CD4-positive, CD25-positive, alpha-beta regulatory T cell (primary cell): ENCODE measurements at regions not wholly inside any gene's neighbourhood (a gene's known extent, or its start where the extent isn't known, plus 50 kb on each side); places are given as distances from the start of the nearest gene placed in this dataset.

Source experiments
- ATAC-seq, 2 donors: fragments of 150-1000 bp; cut with Tn5 transposase; one replicate each; pipeline ENCODE4 v1.10.0; 2021; ENCODE audit warnings: low read depth in 2 of 2, moderate number of reproducible peaks in 2 of 2, moderate library complexity in 1 of 2
- DNase-seq, 3 donors: peaks; one replicate each; pipeline versions ENCODE4 v3.0.0 to v3.0.0-alpha.2; 2012 to 2022; ENCODE audit warnings: mixed read lengths in 1 of 3
- H3K27ac ChIP-seq: one replicate; pipeline ENCODE4 v1.7.0; 2013; ENCODE audit warnings: mild to moderate bottlenecking, low read length; ENCODE audit not compliant: insufficient read depth, poor library complexity, severe bottlenecking
- H3K27me3 ChIP-seq: one replicate; pipeline ENCODE4 v1.7.0; 2013; ENCODE audit warnings: low read length; ENCODE audit not compliant: control insufficient read depth, insufficient read depth
- H3K36me3 ChIP-seq: one replicate; pipeline ENCODE4 v1.7.0; 2013; ENCODE audit warnings: mild to moderate bottlenecking, low read length, moderate library complexity; ENCODE audit not compliant: control insufficient read depth, insufficient read depth
- H3K4me1 ChIP-seq: 2 replicates; pipeline ENCODE4 v1.7.0; 2013; ENCODE audit warnings: mild to moderate bottlenecking, low read length; ENCODE audit not compliant: insufficient read depth, control insufficient read depth, poor library complexity, severe bottlenecking
- H3K4me3 ChIP-seq: one replicate; pipeline ENCODE4 v1.7.0; 2013; ENCODE audit warnings: low read depth, mild to moderate bottlenecking, low read length, moderate library complexity
- H3K9me3 ChIP-seq, 2 experiments: 1 replicate in 1 of 2; 2 replicates in 1 of 2; pipeline ENCODE4 v1.7.0; 2013; ENCODE audit warnings: low read length in 2 of 2, mild to moderate bottlenecking in 1 of 2, moderate library complexity in 1 of 2; ENCODE audit not compliant: control insufficient read depth in 2 of 2
- H3K27ac Mint-ChIP-seq, 3 donors: one replicate each; pipeline ENCODE4 v1.8.0; 2020 to 2022; ENCODE audit warnings: mild to moderate bottlenecking in 3 of 3, mixed read lengths in 3 of 3, moderate library complexity in 2 of 3
- H3K27me3 Mint-ChIP-seq: one replicate; pipeline ENCODE4 v1.8.0; 2022; ENCODE audit warnings: mild to moderate bottlenecking, mixed read lengths
- H3K36me3 Mint-ChIP-seq: one replicate; pipeline ENCODE4 v1.8.0; 2020; ENCODE audit warnings: mixed read lengths
- H3K4me1 Mint-ChIP-seq, 4 donors: one replicate each; pipeline ENCODE4 v1.8.0; 2020 to 2022; ENCODE audit warnings: mixed read lengths in 4 of 4, mild to moderate bottlenecking in 1 of 4
- H3K4me3 Mint-ChIP-seq, 4 donors: one replicate each; pipeline ENCODE4 v1.8.0; 2020 to 2022; ENCODE audit warnings: mild to moderate bottlenecking in 4 of 4, mixed read lengths in 4 of 4, moderate library complexity in 3 of 4
- H3K9me3 Mint-ChIP-seq, 7 donors: one replicate each; pipeline ENCODE4 v1.8.0; 2020 to 2022; ENCODE audit warnings: mixed read lengths in 7 of 7, mild to moderate bottlenecking in 3 of 7, moderate library complexity in 2 of 7

DNA sequence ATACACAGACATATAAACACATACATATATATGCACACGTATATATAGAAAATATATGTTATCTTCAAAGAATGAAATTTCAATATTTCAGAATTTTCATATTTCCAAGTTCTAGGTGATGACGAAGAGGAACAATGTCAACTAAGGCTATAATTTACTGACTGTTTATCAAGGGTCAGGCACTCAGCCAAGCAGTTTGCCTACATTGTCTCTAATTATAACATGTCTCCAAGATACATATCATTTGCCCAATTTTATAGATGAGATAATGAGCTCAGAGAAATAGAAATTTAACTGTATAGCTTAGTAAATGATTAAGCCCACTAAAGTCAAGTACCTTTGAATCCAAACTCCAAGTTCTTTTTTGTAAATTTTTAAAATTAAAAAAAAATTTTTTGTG is 99.9 kb upstream of the PLSCR4 start:
- no peaks in the 10 kb centered on the region for H3K36me3 Mint-ChIP-seq
- no peaks in the 10 kb centered on the region for H3K27me3 Mint-ChIP-seq
- ATAC-seq (no peak), DNase-seq (no peak)
- H3K27ac ChIP-seq, result no peak overlapping the region
- H3K36me3 ChIP-seq, result no peaks in the 10 kb centered on the region
- no peaks in the 10 kb centered on the region for H3K4me1 Mint-ChIP-seq
- H3K9me3 Mint-ChIP-seq, result peaks cover 0 to 10% (median 0%) of the 10 kb centered on the region in 7 donors
- H3K27me3 ChIP-seq, result no peaks in the 10 kb centered on the region
- H3K4me3 Mint-ChIP-seq, result no peak overlapping the region
- H3K27ac Mint-ChIP-seq, result no peak overlapping the region
- H3K9me3 ChIP-seq, result peaks cover 0 to 2% of the 10 kb centered on the region in 2 experiments
- H3K4me3 ChIP-seq, result no peak overlapping the region
- no peaks in the 10 kb centered on the region for H3K4me1 ChIP-seq

DNA sequence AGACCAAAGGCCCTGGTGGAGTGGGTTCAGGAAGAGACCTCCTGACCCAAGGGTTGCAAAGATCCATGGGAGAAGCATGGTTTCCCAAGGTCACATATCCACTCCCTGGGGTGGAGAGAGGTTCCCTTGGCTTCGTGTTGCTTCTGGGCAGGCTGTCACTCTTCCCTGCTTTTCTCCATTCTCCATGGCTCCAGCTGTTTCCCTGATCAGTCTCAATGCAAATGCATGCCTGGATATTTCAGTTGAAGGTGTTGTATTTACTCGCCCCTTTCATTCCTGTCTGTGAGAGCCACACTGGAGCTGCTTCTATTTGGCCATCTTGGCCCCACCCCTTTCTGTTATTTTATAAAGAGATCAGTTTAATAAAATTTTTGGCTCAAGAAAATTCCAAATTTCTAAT is 95.0 kb upstream of the PLSCR4 start:
- DNase-seq (no peak), ATAC-seq (no peak)
- Mint-ChIP-seq H3K27ac (no peak overlapping the region), H3K36me3 (no peaks in the 10 kb centered on the region), H3K4me1 (no peaks in the 10 kb centered on the region), H3K4me3 (no peak overlapping the region), H3K27me3 (peaks cover 7% of the 10 kb centered on the region), H3K9me3 (peaks cover 0 to 5% (median 0%) of the 10 kb centered on the region in 7 donors)
- Histone ChIP-seq H3K9me3 (peaks cover 0 to 2% of the 10 kb centered on the region in 2 experiments), H3K4me1 (no peaks in the 10 kb centered on the region), H3K36me3 (no peaks in the 10 kb centered on the region), H3K27me3 (no peaks in the 10 kb centered on the region), H3K4me3 (no peak overlapping the region), H3K27ac (no peak overlapping the region)

DNA sequence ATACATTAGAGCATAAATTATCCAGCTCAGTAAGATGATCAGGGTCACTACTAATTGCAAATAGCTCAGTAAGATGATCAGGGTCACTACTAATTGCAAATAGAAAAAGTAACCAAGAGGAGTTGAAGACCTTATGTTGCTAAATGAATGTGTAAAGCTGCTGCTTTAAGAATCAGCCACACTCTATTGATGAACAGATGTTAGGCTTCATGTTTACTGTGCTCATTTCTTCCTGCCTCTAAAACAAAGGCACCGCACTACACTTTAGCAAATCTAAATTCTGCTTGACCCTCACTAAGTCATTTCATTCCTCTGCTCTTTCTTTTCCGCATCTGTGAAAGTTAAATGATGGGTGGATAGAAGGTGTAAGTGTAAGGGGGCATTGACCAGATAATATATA is 92.6 kb upstream of the PLSCR4 start:
- H3K4me3 ChIP-seq, result no peak overlapping the region
- peaks cover 0 to under 1% of the 10 kb centered on the region in 2 experiments for H3K9me3 ChIP-seq
- H3K4me1 ChIP-seq, result no peaks in the 10 kb centered on the region
- Mint-ChIP-seq H3K4me3 (no peak overlapping the region), H3K4me1 (no peaks in the 10 kb centered on the region), H3K27me3 (peaks cover 7% of the 10 kb centered on the region), H3K9me3 (peaks cover 0 to 2% (median 0%) of the 10 kb centered on the region in 7 donors), H3K27ac (no peak overlapping the region), H3K36me3 (no peaks in the 10 kb centered on the region)
- DNase-seq (no peak), ATAC-seq (no peak)
- no peak overlapping the region for H3K27ac ChIP-seq
- no peaks in the 10 kb centered on the region for H3K27me3 ChIP-seq
- no peaks in the 10 kb centered on the region for H3K36me3 ChIP-seq

DNA sequence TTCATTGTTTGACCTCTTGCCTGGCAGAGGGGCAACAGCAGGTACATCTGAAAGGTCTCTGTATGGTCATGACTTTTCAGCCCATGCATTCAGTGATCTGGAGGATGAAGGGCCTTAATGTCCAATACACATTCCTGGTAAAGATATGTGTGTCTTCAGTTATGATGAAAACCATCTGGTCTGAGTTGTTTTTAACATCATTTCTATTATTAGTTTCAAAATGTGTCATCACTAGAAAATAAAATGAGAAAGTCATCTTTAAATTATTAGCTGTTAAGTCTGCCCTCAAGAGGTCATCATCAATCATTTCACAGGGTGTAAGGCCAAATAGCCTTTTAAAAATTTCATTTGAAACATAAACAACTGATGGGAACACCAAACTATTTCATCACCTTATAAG is 92.1 kb upstream of the PLSCR4 start:
- Mint-ChIP-seq H3K4me1 (no peaks in the 10 kb centered on the region), H3K9me3 (peaks cover 0 to 1% (median 0%) of the 10 kb centered on the region in 7 donors), H3K4me3 (no peak overlapping the region), H3K27me3 (peaks cover 7% of the 10 kb centered on the region), H3K27ac (no peak overlapping the region), H3K36me3 (no peaks in the 10 kb centered on the region)
- no peaks in the 10 kb centered on the region for H3K9me3 ChIP-seq
- ATAC-seq (no peak), DNase-seq (no peak)
- no peak overlapping the region for H3K27ac ChIP-seq
- H3K36me3 ChIP-seq, result no peaks in the 10 kb centered on the region
- no peaks in the 10 kb centered on the region for H3K4me1 ChIP-seq
- no peaks in the 10 kb centered on the region for H3K27me3 ChIP-seq
- no peak overlapping the region for H3K4me3 ChIP-seq

DNA sequence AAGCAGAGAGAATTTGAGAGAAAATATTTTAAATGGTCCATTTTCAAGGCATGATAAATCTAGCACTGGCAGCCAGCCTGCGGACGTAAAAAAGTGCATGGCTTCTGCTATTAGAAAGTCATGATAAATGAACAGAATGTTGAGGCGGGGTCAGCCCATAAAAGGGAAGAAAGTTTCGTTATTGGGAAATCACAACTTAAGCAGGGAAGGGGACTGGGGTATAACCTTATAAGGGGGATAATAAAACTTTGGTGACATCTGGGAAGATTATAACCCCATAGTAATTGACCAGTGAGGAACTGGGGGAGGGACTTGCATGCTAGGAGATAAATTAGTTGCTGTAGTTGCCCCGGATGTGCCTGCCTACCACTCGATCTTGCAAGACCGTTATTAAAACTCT is 88.4 kb upstream of the PLSCR4 start:
- ATAC-seq, result no peak
- no peaks in the 10 kb centered on the region for H3K4me1 ChIP-seq

DNA sequence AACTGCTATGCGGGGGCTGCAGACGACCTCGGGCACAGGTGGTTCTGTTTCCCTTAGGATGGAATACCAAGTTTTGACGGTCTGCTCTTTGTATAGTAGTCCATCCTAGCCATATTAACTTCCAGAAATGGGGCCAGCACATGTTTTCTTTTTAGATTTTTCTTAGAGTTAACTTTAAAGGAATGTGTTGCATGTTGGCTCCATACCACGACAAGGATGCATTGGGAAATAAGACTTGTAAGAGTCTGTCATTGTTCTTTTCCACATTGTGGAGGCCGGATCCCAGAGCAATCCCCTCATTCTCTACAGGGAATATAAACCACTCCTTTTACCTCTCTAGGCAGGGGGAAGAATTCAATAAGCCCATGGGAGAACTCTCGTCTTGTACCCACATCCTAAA is 87.1 kb upstream of the PLSCR4 start:
- H3K27me3 Mint-ChIP-seq, result peaks cover 7% of the 10 kb centered on the region
- H3K36me3 ChIP-seq, result no peaks in the 10 kb centered on the region
- no peak overlapping the region for H3K4me3 Mint-ChIP-seq
- H3K9me3 Mint-ChIP-seq, result peaks cover 0 to 1% (median 0%) of the 10 kb centered on the region in 7 donors
- H3K27me3 ChIP-seq, result no peaks in the 10 kb centered on the region
- H3K27ac Mint-ChIP-seq, result no peak overlapping the region
- H3K4me1 Mint-ChIP-seq, result no peaks in the 10 kb centered on the region
- no peaks in the 10 kb centered on the region for H3K36me3 Mint-ChIP-seq
- no peaks in the 10 kb centered on the region for H3K9me3 ChIP-seq
- no peak overlapping the region for H3K4me3 ChIP-seq
- H3K4me1 ChIP-seq, result no peaks in the 10 kb centered on the region
- DNase-seq, result no peak
- ATAC-seq, result no peak
- H3K27ac ChIP-seq, result no peak overlapping the region

More for the DNA sequence above, 88.4 kb upstream of the PLSCR4 start:
- H3K27me3 ChIP-seq, result no peaks in the 10 kb centered on the region
- H3K36me3 Mint-ChIP-seq, result no peaks in the 10 kb centered on the region
- H3K4me3 Mint-ChIP-seq, result no peak overlapping the region
- H3K27me3 Mint-ChIP-seq, result peaks cover 7% of the 10 kb centered on the region
- peaks cover 0 to 1% (median 0%) of the 10 kb centered on the region in 7 donors for H3K9me3 Mint-ChIP-seq
- no peaks in the 10 kb centered on the region for H3K36me3 ChIP-seq
- no peak overlapping the region for H3K4me3 ChIP-seq
- H3K27ac ChIP-seq, result no peak overlapping the region
- H3K4me1 Mint-ChIP-seq, result no peaks in the 10 kb centered on the region
- H3K27ac Mint-ChIP-seq, result no peak overlapping the region
- H3K9me3 ChIP-seq, result no peaks in the 10 kb centered on the region
- DNase-seq, result no peak

DNA sequence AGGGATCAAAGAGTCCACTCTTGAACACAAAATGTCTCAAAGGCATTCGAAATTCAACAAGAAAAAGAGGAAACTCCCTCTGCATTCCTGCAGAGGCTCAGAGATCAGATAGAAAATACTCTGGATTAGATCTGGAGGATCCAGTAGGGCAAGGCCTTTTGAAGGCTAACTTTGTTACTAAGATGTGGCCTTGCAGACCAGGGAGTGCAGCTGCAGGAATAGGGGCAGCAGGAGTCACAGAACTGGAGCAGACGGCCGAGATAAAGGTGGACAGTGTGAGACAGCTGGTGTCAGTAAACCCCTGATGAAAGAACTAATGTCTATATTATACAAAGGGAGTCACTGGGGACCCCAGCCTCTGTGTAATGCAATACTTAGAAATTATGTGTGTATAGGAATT is 84.5 kb upstream of the PLSCR4 start:
- no peak overlapping the region for H3K27ac ChIP-seq
- Mint-ChIP-seq H3K4me1 (no peaks in the 10 kb centered on the region), H3K27me3 (no peaks in the 10 kb centered on the region), H3K27ac (no peak overlapping the region), H3K4me3 (no peak overlapping the region), H3K9me3 (peaks cover 0 to 1% (median 0%) of the 10 kb centered on the region in 7 donors), H3K36me3 (no peaks in the 10 kb centered on the region)
- H3K36me3 ChIP-seq, result no peaks in the 10 kb centered on the region
- DNase-seq (no peak), ATAC-seq (no peak)
- no peaks in the 10 kb centered on the region for H3K9me3 ChIP-seq
- H3K4me1 ChIP-seq, result no peaks in the 10 kb centered on the region
- no peaks in the 10 kb centered on the region for H3K27me3 ChIP-seq
- no peak overlapping the region for H3K4me3 ChIP-seq

DNA sequence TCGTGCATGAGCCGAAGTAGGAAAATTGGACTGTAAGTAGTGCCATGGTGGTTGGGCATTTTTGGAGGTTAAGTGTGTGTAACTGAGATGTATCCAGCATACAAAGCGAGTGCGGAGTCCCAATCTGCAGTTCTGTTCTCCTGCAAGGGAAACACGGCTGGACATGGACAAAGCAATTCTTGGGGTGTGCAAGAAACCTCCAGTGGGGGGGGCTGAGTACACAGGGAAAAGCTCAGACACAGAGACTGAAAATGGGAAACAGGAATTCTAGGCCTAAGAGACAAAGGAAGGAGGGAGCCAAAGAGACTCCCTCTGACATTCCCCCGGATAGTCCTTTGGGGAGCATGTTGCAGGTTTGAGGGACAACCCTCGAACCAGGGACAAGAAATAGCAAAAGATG is 83.2 kb upstream of the PLSCR4 start:
- DNase-seq, result no peak
- Mint-ChIP-seq H3K4me3 (no peak overlapping the region), H3K27ac (no peak overlapping the region)

More for the DNA sequence above, 83.2 kb upstream of the PLSCR4 start:
- Mint-ChIP-seq H3K27me3 (no peaks in the 10 kb centered on the region), H3K36me3 (no peaks in the 10 kb centered on the region), H3K9me3 (peaks cover 0 to 2% (median 0%) of the 10 kb centered on the region in 7 donors), H3K4me1 (no peaks in the 10 kb centered on the region)
- Histone ChIP-seq H3K4me1 (no peaks in the 10 kb centered on the region), H3K9me3 (no peaks in the 10 kb centered on the region), H3K4me3 (no peak overlapping the region), H3K36me3 (no peaks in the 10 kb centered on the region), H3K27ac (no peak overlapping the region), H3K27me3 (no peaks in the 10 kb centered on the region)
- no peak for ATAC-seq
